Stimulated activated naive CD8-positive, alpha-beta T cell treated with anti-CD3 and anti-CD28 coated beads, Interleukin-15, Interleukin-2, amounts not matched to agents 100 U/mL and 50 U/mL, for 24 hours (primary cell): ENCODE measurements at regions not wholly inside any gene's neighbourhood (a gene's known extent, or its start where the extent isn't known, plus 50 kb on each side); places are given as distances from the start of the nearest gene placed in this dataset.

ENCODE experiments used
- ATAC-seq: fragments of 150-1000 bp; cut with Tn5 transposase; one replicate; pipeline ENCODE4 v1.10.0; 2021
- DNase-seq: peaks from one replicate; pipeline ENCODE4 v3.0.0; 2021

DNA sequence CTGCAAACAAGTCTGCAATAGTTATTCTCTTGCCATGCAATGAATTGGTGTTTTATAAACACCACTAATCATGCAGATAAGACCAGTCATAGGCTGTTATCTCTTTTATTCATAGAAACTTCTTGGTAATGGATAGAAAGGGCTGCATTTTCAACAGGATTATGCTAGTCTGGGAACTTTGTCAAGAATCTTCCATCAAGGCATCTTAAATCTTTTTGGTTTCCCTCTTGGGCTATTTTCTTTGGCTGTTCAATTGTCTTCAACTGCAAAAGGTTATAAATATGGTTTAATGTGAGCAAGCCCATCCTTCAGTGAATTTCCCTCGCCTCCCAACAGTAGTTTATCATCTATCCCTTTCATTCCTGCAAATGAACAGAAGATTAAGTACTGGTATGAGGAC lies 59.0 kb upstream of the MINAR1 start:
- no peak for ATAC-seq
- no peak for DNase-seq

DNA sequence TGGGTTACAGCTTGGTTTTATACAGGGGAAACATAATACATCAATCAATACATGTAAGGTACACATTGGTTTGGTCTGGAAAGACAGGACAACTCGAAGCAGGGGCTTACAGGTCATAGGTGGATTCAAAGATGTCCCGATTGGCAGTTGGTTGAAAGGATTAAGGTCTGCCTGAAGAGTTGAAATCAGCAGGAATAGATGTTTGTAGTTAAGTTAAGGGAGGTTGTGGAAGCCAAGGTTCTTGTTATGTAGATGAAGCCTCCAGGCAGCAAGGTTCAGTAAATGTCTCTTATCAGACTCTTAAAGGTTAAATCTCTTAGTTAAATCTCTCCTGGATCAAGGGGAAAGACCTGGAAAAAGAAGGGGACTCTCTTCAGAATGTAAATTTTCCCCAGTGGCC lies 58.4 kb upstream of the MINAR1 start:
- ATAC-seq, result no peak

DNA sequence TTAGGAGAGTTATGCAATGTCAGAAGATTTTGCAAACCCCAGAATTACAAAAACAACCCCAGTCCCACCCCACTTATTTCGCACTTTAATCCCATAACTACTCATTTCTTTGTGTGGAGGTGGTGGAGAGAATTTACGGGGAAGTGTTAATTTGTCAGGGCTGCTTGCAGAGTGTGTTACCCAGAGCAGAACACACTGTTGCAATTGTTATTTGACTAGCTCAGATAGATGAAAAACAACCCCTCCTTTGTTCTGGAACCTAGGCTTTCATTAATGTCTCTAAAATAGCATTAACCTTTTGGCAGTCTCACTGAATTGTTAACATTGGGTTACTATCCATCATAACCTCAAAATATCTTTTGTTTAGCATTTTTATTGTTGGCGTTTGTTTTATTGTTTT lies 55.8 kb upstream of the MINAR1 start:
- ATAC-seq (no peak), DNase-seq (no peak)

More for the DNA sequence above, 58.4 kb upstream of the MINAR1 start:
- DNase-seq, result no peak

DNA sequence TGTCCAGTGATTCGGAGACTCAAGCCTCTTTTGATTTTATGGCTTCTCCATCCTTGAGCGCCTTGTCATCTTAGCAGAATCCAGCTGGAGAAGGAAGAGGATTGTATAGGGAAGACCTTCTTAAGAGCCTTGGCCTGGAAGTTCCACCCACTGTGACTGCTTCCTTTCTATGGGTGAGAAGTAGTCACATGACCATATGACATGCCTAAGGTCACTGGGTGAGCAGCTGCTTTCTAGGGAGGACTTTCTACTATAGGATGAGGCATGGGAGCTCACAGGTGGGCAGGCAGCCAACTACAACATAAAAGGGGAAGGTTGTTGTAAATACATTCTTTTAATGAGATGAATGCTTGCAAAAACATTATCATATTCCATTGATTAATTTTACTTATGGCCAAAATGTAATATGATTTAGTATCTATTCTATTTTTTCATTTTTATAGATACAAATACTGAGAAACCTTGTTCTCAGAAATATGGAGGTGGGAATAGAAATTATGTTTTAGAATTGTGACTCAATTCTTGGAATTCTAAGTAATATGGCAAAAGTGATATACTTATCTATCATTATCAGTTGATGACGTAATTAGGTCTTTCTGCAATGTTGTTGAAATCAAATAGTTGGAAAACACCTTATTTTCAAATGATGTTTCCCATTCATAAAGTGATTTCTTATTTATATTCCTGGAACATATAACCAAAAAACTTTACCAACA lies 53.6 kb upstream of the MINAR1 start:
- ATAC-seq (no peak), DNase-seq (no peak)

DNA sequence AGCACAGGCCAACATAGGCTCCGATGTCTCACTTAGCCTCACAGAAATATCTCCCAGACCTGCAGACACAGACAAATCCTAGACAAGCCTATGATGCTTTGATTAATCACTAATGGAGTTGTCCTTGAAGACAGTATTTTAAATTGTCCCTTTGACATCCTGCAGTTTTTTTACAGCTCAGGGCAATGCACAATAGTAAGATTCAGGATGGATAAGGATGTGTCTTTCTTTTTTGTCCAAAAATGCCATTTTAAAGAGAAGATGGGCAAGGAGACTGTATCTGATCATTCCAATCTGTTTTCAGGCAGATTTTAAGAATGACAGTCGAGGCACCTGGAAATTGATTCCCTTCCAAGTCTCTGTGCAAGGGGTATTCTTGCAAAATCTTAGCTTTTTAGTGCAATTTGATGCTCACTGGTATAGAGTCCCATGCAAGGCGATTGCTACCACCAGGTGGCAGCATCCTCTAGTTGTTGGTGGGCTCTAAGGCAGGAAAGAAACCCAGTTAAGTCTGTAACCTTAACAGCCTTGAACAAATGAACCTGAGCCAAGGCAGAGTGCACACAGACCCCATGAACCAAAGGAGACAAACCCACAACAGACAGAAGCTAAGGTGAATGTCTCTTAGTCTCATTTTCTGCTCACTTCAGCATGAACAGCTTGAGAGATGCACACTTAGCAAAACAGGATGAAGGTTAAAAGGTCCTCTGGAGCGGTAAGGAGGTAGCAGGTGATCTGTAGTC lies 51.2 kb upstream of the MINAR1 start:
- ATAC-seq (peak; percentile 88), DNase-seq (peak; percentile 81)

DNA sequence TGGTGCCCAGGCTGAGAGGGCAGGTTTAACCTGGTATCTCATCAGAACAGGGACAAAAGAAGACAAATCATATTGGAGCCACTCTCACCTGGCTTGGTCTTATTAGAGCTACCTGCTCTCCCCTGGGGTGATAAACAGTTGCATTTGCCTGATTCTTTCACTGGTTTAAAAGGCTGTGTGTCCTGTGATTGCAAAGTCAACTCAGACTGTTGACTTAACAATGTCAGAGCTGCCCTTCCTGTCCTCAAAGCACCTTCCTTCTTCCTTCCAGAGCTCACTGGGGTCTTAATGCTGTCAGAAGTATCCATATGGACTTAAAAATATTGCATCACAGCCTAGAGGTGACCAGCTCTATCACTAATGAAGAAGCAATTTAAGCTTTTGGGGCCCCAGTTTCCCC lies 50.5 kb upstream of the MINAR1 start:
- ATAC-seq, result no peak

More for the DNA sequence above, 50.5 kb upstream of the MINAR1 start:
- DNase-seq, result no peak
